ENCODE measurements at regions not wholly inside any gene's neighbourhood (a gene's known extent, or its start where the extent isn't known, plus 50 kb on each side); places are given as distances from the start of the nearest gene placed in this dataset.
"Not testable (repeated sequence)": the region's sequence is repeated elsewhere in the genome, so short reads cannot be mapped to it uniquely, and the experiment has no call there.

- H3K4me3 ChIP-seq (ENCODE audit: low read length); H3K27me3 ChIP-seq (ENCODE audit: control insufficient read depth, insufficient read depth, low read length); H3K27ac ChIP-seq (ENCODE audit: low read length); H3K9me3 ChIP-seq (ENCODE audit: control insufficient read depth, low read depth, low read length); H3K36me3 ChIP-seq (ENCODE audit: control insufficient read depth, low read depth, low read length); H3K9ac ChIP-seq (ENCODE audit: low read length); H3K4me1 ChIP-seq (ENCODE audit: control insufficient read depth, low read depth, low read length): not testable (repeated sequence)
Measured at GRCh38 chr5:2070787-2071186, 188.1 kb upstream of the IRX4 start.

DNA sequence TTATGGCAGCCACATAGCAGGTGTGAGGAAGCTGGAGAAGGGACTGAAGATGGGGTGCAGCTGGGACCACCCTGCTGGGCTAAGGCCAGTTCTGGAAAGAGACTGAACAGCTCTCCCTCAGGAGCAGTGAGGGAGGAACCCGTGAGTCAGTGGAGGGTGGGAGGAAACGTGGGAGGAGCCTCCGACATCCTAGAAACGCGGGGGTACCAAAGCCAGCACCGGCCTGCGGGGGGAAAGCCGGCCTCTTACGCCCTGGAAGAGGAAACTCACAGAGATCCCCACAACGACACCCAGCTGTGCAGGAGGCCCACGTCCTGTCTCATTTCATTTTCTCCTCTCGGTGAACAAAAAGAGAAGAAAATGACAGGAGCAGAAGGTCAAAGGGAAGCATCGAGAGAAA is 185.8 kb upstream of the IRX4 start:
- H3K9ac ChIP-seq (ENCODE audit: low read length) = no peak overlapping the region
- H3K9me3 ChIP-seq (ENCODE audit: control insufficient read depth, low read depth, low read length) = no peaks in the 10 kb centered on the region
- no peaks in the 10 kb centered on the region for H3K4me1 ChIP-seq (ENCODE audit: control insufficient read depth, low read depth, low read length)
- no peak overlapping the region for H3K4me3 ChIP-seq (ENCODE audit: low read length)
- no peaks in the 10 kb centered on the region for H3K36me3 ChIP-seq (ENCODE audit: control insufficient read depth, low read depth, low read length)
- no peaks in the 10 kb centered on the region for H3K27me3 ChIP-seq (ENCODE audit: control insufficient read depth, insufficient read depth, low read length)
- H3K27ac ChIP-seq (ENCODE audit: low read length) = no peak overlapping the region

GRCh38 chr5:2066373-2066772 is 183.6 kb upstream of the IRX4 start:
- Histone ChIP-seq H3K4me3 (ENCODE audit: low read length) (no peak overlapping the region), H3K9ac (ENCODE audit: low read length) (no peak overlapping the region), H3K4me1 (ENCODE audit: control insufficient read depth, low read depth, low read length) (no peaks in the 10 kb centered on the region), H3K27me3 (ENCODE audit: control insufficient read depth, insufficient read depth, low read length) (no peaks in the 10 kb centered on the region), H3K9me3 (ENCODE audit: control insufficient read depth, low read depth, low read length) (no peaks in the 10 kb centered on the region), H3K36me3 (ENCODE audit: control insufficient read depth, low read depth, low read length) (no peaks in the 10 kb centered on the region), H3K27ac (ENCODE audit: low read length) (no peak overlapping the region)

GRCh38 chr5:2063380-2063779 is 180.7 kb upstream of the IRX4 start:
- not testable (repeated sequence) for H3K27ac ChIP-seq (ENCODE audit: low read length); H3K36me3 ChIP-seq (ENCODE audit: control insufficient read depth, low read depth, low read length); H3K27me3 ChIP-seq (ENCODE audit: control insufficient read depth, insufficient read depth, low read length); H3K9ac ChIP-seq (ENCODE audit: low read length); H3K4me1 ChIP-seq (ENCODE audit: control insufficient read depth, low read depth, low read length); H3K4me3 ChIP-seq (ENCODE audit: low read length); H3K9me3 ChIP-seq (ENCODE audit: control insufficient read depth, low read depth, low read length)

DNA sequence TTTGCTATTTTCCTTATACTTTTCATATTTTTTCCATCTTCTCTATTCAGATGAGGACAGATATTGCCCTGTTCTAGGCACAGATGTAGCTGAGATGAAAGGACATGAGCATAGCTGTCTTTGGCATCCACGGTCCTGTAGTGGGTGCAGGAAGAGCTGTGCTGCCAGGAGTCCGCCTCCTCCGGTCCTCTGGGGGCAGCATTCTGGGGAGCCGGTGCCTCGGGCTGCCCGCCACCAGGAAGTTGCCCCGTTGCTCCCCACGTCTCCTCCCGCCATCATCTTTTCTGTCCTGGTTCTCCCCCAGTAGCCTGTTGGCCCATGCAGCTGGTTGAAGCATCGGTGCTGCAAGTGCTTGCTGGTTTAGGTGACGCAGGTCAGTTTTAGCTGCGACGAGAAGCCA is 170.0 kb upstream of the IRX4 start:
- H3K9ac ChIP-seq (ENCODE audit: low read length) = no peak overlapping the region
- no peak overlapping the region for H3K4me3 ChIP-seq (ENCODE audit: low read length)
- H3K4me1 ChIP-seq (ENCODE audit: control insufficient read depth, low read depth, low read length) = peaks cover 4% of the 10 kb centered on the region
- H3K27ac ChIP-seq (ENCODE audit: low read length) = no peak overlapping the region
- H3K9me3 ChIP-seq (ENCODE audit: control insufficient read depth, low read depth, low read length) = no peaks in the 10 kb centered on the region
- no peaks in the 10 kb centered on the region for H3K27me3 ChIP-seq (ENCODE audit: control insufficient read depth, insufficient read depth, low read length)
- no peaks in the 10 kb centered on the region for H3K36me3 ChIP-seq (ENCODE audit: control insufficient read depth, low read depth, low read length)

DNA sequence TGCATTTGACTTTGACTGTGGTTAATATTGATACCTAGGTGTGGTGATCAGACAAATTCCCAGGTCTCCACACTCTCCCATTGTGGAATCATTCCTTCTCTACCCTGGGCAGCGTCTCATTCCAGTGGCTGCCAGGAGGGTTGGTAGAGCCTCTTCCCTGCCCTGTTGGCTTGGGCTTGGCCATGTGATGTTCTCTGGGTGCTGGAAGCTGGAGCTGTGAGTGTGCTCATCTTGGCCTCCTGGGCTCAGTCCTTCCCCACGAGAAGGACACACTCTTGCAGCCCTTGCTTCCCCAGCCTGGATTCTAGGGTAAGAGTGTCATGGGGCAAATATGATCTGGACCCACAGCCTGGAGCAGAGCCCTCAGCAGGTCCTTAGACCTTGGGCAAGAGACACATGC is 167.2 kb upstream of the IRX4 start:
- H3K9ac ChIP-seq (ENCODE audit: low read length) = no peak overlapping the region
- H3K4me1 ChIP-seq (ENCODE audit: control insufficient read depth, low read depth, low read length) = peaks cover 4% of the 10 kb centered on the region
- H3K9me3 ChIP-seq (ENCODE audit: control insufficient read depth, low read depth, low read length) = no peaks in the 10 kb centered on the region
- H3K27me3 ChIP-seq (ENCODE audit: control insufficient read depth, insufficient read depth, low read length) = no peaks in the 10 kb centered on the region
- H3K27ac ChIP-seq (ENCODE audit: low read length) = no peak overlapping the region
- H3K36me3 ChIP-seq (ENCODE audit: control insufficient read depth, low read depth, low read length) = no peaks in the 10 kb centered on the region
- no peak overlapping the region for H3K4me3 ChIP-seq (ENCODE audit: low read length)

GRCh38 chr5:2048664-2049063 is 165.9 kb upstream of the IRX4 start:
- Histone ChIP-seq H3K9ac (ENCODE audit: low read length) (no peak overlapping the region), H3K9me3 (ENCODE audit: control insufficient read depth, low read depth, low read length) (no peaks in the 10 kb centered on the region), H3K36me3 (ENCODE audit: control insufficient read depth, low read depth, low read length) (no peaks in the 10 kb centered on the region), H3K4me3 (ENCODE audit: low read length) (no peak overlapping the region), H3K27ac (ENCODE audit: low read length) (no peak overlapping the region), H3K27me3 (ENCODE audit: control insufficient read depth, insufficient read depth, low read length) (no peaks in the 10 kb centered on the region), H3K4me1 (ENCODE audit: control insufficient read depth, low read depth, low read length) (peaks cover 4% of the 10 kb centered on the region)

GRCh38 chr5:2047341-2047927 is 164.7 kb upstream of the IRX4 start:
- Histone ChIP-seq H3K27ac (ENCODE audit: low read length) (no peak overlapping the region), H3K9me3 (ENCODE audit: control insufficient read depth, low read depth, low read length) (no peaks in the 10 kb centered on the region), H3K9ac (ENCODE audit: low read length) (no peak overlapping the region), H3K27me3 (ENCODE audit: control insufficient read depth, insufficient read depth, low read length) (no peaks in the 10 kb centered on the region), H3K36me3 (ENCODE audit: control insufficient read depth, low read depth, low read length) (no peaks in the 10 kb centered on the region), H3K4me3 (ENCODE audit: low read length) (no peak overlapping the region), H3K4me1 (ENCODE audit: control insufficient read depth, low read depth, low read length) (peaks cover 4% of the 10 kb centered on the region)

DNA sequence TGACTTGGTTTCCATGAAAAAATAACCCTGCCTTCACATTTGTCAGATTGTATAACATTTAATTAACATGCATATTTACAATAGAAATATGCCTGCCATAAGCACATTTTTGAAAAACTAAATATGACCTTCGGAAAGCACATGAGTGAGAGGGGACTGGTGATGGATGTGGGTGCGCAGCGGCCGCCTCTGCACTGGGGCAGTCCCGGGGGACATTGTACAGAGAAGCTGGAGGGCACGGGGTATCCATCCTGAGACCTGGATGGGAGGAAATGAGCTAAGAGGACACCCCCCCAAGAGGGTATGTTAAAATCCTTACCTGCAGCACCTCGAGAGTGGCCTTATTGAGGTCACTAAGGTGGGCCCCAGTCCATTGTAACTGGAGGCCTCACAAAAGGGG is 161.3 kb upstream of the IRX4 start:
- Histone ChIP-seq H3K27me3 (ENCODE audit: control insufficient read depth, insufficient read depth, low read length) (no peaks in the 10 kb centered on the region), H3K9ac (ENCODE audit: low read length) (no peak overlapping the region), H3K27ac (ENCODE audit: low read length) (no peak overlapping the region), H3K4me3 (ENCODE audit: low read length) (no peak overlapping the region), H3K4me1 (ENCODE audit: control insufficient read depth, low read depth, low read length) (no peaks in the 10 kb centered on the region), H3K9me3 (ENCODE audit: control insufficient read depth, low read depth, low read length) (no peaks in the 10 kb centered on the region), H3K36me3 (ENCODE audit: control insufficient read depth, low read depth, low read length) (no peaks in the 10 kb centered on the region)

DNA sequence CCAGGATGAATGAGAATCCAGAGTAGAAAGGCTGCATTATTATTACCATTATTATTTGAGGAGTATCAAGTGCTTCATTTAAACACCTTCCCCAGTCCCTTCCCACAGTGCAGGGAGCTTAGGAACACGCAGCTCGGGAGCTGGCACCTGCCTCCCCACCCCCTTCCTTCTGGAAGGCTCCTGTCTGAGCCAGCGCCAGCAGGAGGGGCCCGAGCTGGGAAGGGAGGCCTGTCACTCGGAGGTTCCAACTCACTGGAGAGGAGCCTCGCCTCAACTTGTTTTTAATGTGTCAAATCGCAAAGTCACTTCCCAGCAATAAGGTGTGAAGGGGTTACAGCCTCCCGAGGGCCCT is 156.4 kb upstream of the IRX4 start:
- H3K9me3 ChIP-seq (ENCODE audit: control insufficient read depth, low read depth, low read length) = no peaks in the 10 kb centered on the region
- H3K4me3 ChIP-seq (ENCODE audit: low read length) = no peak overlapping the region
- peaks cover 12% of the 10 kb centered on the region for H3K27me3 ChIP-seq (ENCODE audit: control insufficient read depth, insufficient read depth, low read length)
- no peak overlapping the region for H3K9ac ChIP-seq (ENCODE audit: low read length)
- no peaks in the 10 kb centered on the region for H3K4me1 ChIP-seq (ENCODE audit: control insufficient read depth, low read depth, low read length)
- no peak overlapping the region for H3K27ac ChIP-seq (ENCODE audit: low read length)
- H3K36me3 ChIP-seq (ENCODE audit: control insufficient read depth, low read depth, low read length) = no peaks in the 10 kb centered on the region

- H3K4me3 ChIP-seq (ENCODE audit: low read length) = peak overlapping the region; percentile 56
- no peak overlapping the region for H3K27ac ChIP-seq (ENCODE audit: low read length)
- H3K27me3 ChIP-seq (ENCODE audit: control insufficient read depth, insufficient read depth, low read length) = peaks cover 13% of the 10 kb centered on the region
- no peak overlapping the region for H3K9ac ChIP-seq (ENCODE audit: low read length)
- H3K9me3 ChIP-seq (ENCODE audit: control insufficient read depth, low read depth, low read length) = no peaks in the 10 kb centered on the region
- H3K36me3 ChIP-seq (ENCODE audit: control insufficient read depth, low read depth, low read length) = no peaks in the 10 kb centered on the region
- no peaks in the 10 kb centered on the region for H3K4me1 ChIP-seq (ENCODE audit: control insufficient read depth, low read depth, low read length)
Measured at GRCh38 chr5:2038321-2039179, 155.8 kb upstream of the IRX4 start.

DNA sequence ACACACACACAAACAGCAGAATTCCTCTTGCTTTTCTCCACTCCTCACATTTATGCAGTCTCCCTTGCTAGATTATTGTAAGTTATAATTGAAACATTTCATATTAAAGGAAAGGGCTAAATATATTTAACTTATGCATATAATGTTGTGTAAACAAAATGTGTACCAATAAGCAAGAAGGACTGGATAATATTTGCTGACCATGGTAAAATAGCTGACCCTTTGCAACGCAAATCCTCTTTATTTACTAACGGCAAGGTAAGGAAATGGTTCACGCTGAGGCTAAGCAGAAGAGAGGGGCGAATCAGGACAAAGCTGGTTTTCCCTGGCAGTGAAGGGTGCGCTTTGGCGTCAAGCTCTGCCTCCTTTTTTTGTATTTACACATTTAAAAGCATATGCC is 154.2 kb upstream of the IRX4 start:
- H3K4me1 ChIP-seq (ENCODE audit: control insufficient read depth, low read depth, low read length) = no peaks in the 10 kb centered on the region
- H3K9ac ChIP-seq (ENCODE audit: low read length) = no peak overlapping the region
- peaks cover 29% of the 10 kb centered on the region for H3K27me3 ChIP-seq (ENCODE audit: control insufficient read depth, insufficient read depth, low read length)
- no peak overlapping the region for H3K27ac ChIP-seq (ENCODE audit: low read length)
- H3K36me3 ChIP-seq (ENCODE audit: control insufficient read depth, low read depth, low read length) = no peaks in the 10 kb centered on the region
- no peaks in the 10 kb centered on the region for H3K9me3 ChIP-seq (ENCODE audit: control insufficient read depth, low read depth, low read length)
- no peak overlapping the region for H3K4me3 ChIP-seq (ENCODE audit: low read length)
